Ovary (tissue), 7 donors: ENCODE measurements at regions not wholly inside any gene's neighbourhood (a gene's known extent, or its start where the extent isn't known, plus 50 kb on each side); places are given as distances from the start of the nearest gene placed in this dataset.

Experiments
- DNase-seq, 5 donors: peaks; one replicate each; pipeline ENCODE4 v3.0.0-alpha.2; 2019 to 2020
- H3K27ac ChIP-seq, 2 donors: fragments of 200-600 bp; one replicate each; pipeline versions ENCODE4 v1.5.1 to v1.8.0; 2019 to 2022
- H3K27me3 ChIP-seq: fragments of 200-600 bp; one replicate; pipeline ENCODE4 v1.8.0; 2022
- H3K36me3 ChIP-seq: fragments of 200-600 bp; sonication (generic); one replicate; pipeline ENCODE4 v1.5.1; 2019
- H3K4me1 ChIP-seq: one replicate; pipeline ENCODE4 v1.8.1; 2013; ENCODE audit warnings: mild to moderate bottlenecking, moderate library complexity; ENCODE audit not compliant: insufficient read depth
- H3K4me3 ChIP-seq: fragments of 200-600 bp; sonication (generic); one replicate; pipeline ENCODE4 v1.5.1; 2017
- H3K9me3 ChIP-seq, 2 donors: fragments of 200-600 bp in 1 of 2; sonication (generic) in 1 of 2; one replicate each; pipeline versions ENCODE4 v1.5.1 to v1.8.1; 2013 to 2019; ENCODE audit warnings: mild to moderate bottlenecking in 1 of 2, moderate library complexity in 1 of 2
- CTCF ChIP-seq, 3 donors: fragments of 450-650 bp in 2 of 3; fragments of 200-600 bp in 1 of 3; IDR thresholded peaks; one replicate each; pipeline versions ENCODE4 v1.5.1 to v1.8.0; 2016 to 2022; ENCODE audit warnings: antibody characterized with exemption in 3 of 3, mild to moderate bottlenecking in 1 of 3
- EP300 ChIP-seq: sonication (generic); formaldehyde crosslinking; IDR thresholded peaks from one replicate; pipeline ENCODE4 v1.6.1; 2017; ENCODE audit warnings: antibody characterized with exemption
- POLR2A ChIP-seq: fragments of 450-650 bp; IDR thresholded peaks from one replicate; pipeline ENCODE4 v1.6.1; 2017; ENCODE audit warnings: antibody characterized with exemption, mild to moderate bottlenecking, moderate library complexity
- WGBS, 3 donors: extraction: QIAGEN DNeasy Blood & Tissue Kit in 1 of 3; methylation state at CpG; one replicate each; pipeline versions ENCODE4 v1.1.5 to v1.1.7; 2013 to 2017; 5-methylcytosine and 5-hydroxymethylcytosine counted together
- intact Hi-C, 4 donors: fragments of 100-400 bp; cut with DNase I; formaldehyde crosslinking; loops; one replicate each; pipeline versions ENCODE4 v1.11.0 to v1.15.1; 2022 to 2023
- donor health status: DM: no; HTN: no; CAD: no; lungs with moderate emphysema.
- donor health status: DM: no; HTN: no; CAD: no.
- donor health status: Bipolar disorder and iron deficiency.
- donor health status: DM: no; HTN: no; CAD: no.
- donor health status: DM: yes; HTN: yes; CAD: no.

DNA sequence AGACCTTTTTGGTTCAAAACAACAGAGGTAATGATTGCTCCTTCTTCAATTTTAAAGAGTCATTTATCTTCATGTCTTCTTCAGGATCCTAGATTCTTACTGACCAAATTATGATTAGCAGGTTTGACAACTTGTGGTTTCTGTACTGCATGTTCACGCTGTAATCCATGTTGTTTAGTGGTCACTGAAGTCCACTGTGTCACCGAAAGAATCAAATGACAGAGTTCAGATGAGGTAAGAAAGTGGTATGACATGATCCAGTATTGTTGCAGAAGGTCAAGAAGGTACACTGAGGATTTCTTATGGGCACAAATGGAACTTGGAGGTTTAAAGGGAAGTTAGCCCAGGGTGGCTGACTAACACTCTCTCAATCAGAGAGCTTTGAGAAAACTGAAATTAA lies 649.2 kb downstream of the EFNA5 start:
- intact Hi-C loops: no loop called here
- WGBS, 3 donors: 94 to 98% (median 97%) methylated on average over 2 of the region's 2 CpGs
- no peak overlapping the region for H3K27ac ChIP-seq

GRCh38 chr5:107020626-107021025 lies 650.1 kb downstream of the EFNA5 start:
- DNase-seq: no peak
- WGBS, 3 donors: 80 to 84% (median 82%) methylated on average over 2 of the region's 2 CpGs
- intact Hi-C loops: no loop called here
- H3K27ac ChIP-seq: no peak overlapping the region
- H3K27me3 ChIP-seq: no peaks in the 10 kb centered on the region
- H3K9me3 ChIP-seq: no peaks in the 10 kb centered on the region
- no peaks in the 10 kb centered on the region for H3K36me3 ChIP-seq
- H3K4me3 ChIP-seq: no peak overlapping the region
- no peaks in the 10 kb centered on the region for H3K4me1 ChIP-seq
- no peak for TF ChIP-seq EP300

More for the DNA sequence above, 649.2 kb downstream of the EFNA5 start:
- Histone ChIP-seq H3K36me3 (no peaks in the 10 kb centered on the region), H3K4me3 (no peak overlapping the region), H3K27me3 (no peaks in the 10 kb centered on the region), H3K9me3 (no peaks in the 10 kb centered on the region), H3K4me1 (no peaks in the 10 kb centered on the region)
- TF ChIP-seq EP300: no peak
- TF ChIP-seq CTCF (IDR thresholded peaks at IDR 0.05): no peak
- DNase-seq: no peak

GRCh38 chr5:107017616-107018015 lies 653.1 kb downstream of the EFNA5 start:
- 61 to 81% (median 78%) methylated on average over 1 of the region's 1 CpG for WGBS, 3 donors
- DNase-seq: no peak
- intact Hi-C loops: no loop called here

GRCh38 chr5:107012371-107012770 lies 658.4 kb downstream of the EFNA5 start:
- Histone ChIP-seq H3K36me3 (no peaks in the 10 kb centered on the region), H3K27ac (no peak overlapping the region), H3K4me3 (no peak overlapping the region), H3K9me3 (no peaks in the 10 kb centered on the region), H3K4me1 (no peaks in the 10 kb centered on the region), H3K27me3 (no peaks in the 10 kb centered on the region)
- DNase-seq: no peak
- WGBS, 3 donors: 95 to 96% (median 96%) methylated on average over 10 of the region's 10 CpGs
- intact Hi-C loops: no loop called here
- TF ChIP-seq POLR2A: no peak
- no peak for TF ChIP-seq CTCF (IDR thresholded peaks at IDR 0.05)
- TF ChIP-seq EP300: no peak

More at GRCh38 chr5:107017616-107018015, 653.1 kb downstream of the EFNA5 start:
- no peaks in the 10 kb centered on the region for H3K27me3 ChIP-seq
- H3K4me1 ChIP-seq: no peaks in the 10 kb centered on the region
- no peak overlapping the region for H3K27ac ChIP-seq
- no peaks in the 10 kb centered on the region for H3K9me3 ChIP-seq
- no peak for TF ChIP-seq EP300
- no peak for TF ChIP-seq CTCF (IDR thresholded peaks at IDR 0.05)
- no peak for TF ChIP-seq POLR2A
- no peak overlapping the region for H3K4me3 ChIP-seq
- H3K36me3 ChIP-seq: no peaks in the 10 kb centered on the region

GRCh38 chr5:107011605-107012004 lies 659.1 kb downstream of the EFNA5 start:
- Histone ChIP-seq H3K27me3 (no peaks in the 10 kb centered on the region), H3K4me1 (no peaks in the 10 kb centered on the region), H3K4me3 (no peak overlapping the region), H3K27ac (no peak overlapping the region), H3K9me3 (no peaks in the 10 kb centered on the region), H3K36me3 (no peaks in the 10 kb centered on the region)
- WGBS, 3 donors: 84 to 92% (median 87%) methylated on average over 7 of the region's 7 CpGs
- no peak for DNase-seq
- intact Hi-C loops: no loop called here
- TF ChIP-seq POLR2A (no peak), EP300 (no peak), CTCF (IDR thresholded peaks at IDR 0.05) (no peak)
